ENCODE measurements at regions not wholly inside any gene's neighbourhood (a gene's known extent, or its start where the extent isn't known, plus 50 kb on each side); places are given as distances from the start of the nearest gene placed in this dataset.
"Not testable (repeated sequence)": the region's sequence is repeated elsewhere in the genome, so short reads cannot be mapped to it uniquely, and the experiment has no call there.

DNA sequence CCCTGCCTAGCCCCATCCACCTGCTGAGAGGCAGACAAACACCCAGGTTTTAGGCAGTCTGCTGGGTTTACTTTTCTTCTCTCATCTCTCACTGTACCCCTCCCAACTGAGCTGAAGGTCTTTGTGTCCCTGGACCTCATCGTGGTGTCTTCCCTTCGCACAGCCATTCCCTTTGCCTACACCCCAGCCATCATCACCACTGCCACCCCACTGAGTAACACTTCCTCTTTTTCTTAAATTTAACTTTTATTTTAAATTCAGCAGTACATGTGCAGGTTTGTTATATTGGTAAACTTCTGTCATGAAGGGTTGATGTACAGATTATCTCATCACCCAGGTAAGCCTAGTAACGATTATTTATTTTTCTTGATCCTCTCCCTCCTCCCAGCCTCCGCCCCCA is 188.3 kb upstream of the MON1B start:
- DNase-seq = no peak

DNA sequence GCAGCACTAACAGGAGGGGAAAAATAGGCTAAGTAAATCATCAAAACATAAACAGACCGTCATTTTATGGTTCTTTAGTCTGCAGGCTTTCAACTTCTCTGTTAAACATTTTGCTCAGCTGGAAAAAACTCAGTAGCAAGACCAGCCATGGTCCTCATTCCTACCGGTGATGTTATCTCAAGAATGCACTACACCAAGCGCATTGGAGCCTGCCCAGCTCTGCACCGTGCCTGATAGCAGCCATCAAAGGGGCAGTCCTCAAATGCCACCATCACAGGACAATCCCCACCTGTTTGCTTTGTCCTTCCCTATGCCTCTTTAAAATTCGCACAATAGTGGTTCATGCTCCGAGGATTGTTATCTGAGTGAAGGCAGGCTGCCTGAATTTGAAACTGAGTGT is 181.5 kb upstream of the MON1B start:
- no peak for DNase-seq

DNA sequence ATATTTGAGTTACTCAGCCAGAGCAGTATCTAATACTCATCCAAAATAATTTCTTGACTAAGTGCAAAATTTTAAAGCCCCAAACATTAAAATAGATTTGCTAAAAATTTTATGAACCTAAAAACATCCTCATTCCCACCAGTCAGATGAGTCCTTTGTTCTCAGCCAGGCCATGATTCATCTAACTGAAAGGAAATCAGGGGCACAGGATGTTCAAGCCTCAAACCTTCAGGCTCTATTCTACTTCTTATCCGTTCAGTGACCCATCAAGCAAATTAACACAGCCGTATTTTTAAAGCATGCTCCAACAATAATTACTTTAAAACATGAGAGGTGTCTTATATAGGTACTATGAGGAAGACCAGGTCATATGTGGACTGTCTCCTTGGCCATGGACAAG is 176.5 kb upstream of the MON1B start:
- DNase-seq = no peak

DNA sequence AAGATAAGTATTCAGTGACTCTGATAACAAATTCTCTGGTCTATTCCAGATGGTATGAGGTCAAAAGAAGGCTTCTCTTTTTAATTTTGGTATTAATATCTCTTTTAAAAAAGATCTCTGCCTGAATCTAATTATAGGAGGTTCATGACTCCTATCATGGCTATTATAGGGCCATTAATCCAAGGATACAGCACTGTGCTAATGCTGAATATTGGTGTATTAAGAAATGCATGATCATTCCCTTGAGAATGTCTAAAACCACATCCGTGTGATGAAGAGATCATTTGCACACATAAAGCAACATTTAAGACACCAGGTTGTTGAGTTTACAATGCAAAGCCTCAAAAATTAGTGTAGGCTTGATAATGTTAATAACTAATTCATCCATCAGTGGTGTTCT is 160.4 kb upstream of the MON1B start:
- DNase-seq = no peak

DNA sequence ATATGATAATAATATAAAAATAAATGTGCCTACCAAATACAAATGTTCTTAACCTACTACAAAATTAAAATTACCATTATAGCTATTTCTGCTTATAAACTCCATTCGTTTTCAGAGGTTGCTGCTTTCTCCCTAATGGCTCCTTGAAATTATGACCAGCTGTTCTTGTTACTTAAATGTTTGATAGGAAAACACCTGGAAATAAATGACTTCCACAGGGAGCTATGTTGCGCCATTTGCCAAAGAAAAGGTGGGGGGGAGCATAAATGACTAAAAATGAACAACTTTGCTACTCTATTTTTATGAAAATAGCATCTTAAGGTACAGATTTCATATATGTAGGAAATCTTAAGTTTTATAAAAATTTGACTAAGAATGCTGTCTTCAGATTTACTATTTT is 157.5 kb upstream of the MON1B start:
- DNase-seq = no peak

DNA sequence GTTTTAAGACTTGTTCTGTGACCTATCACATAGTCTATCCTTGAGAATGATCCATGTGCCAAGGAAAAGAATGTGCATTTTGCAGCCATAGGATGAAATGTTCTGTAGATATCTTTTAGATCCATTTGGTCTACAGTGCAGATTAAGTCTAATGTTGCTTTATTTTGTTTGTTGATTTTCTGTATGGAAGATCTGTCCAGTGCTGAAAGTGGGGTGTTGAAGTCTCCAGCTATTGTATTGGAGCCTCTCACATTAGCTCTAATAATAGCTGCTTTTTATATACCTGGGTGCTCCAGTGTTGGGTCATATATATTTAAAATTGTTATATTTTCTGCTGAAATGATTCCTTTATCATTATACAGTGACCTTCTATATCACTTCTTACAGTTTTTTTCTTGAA is 155.6 kb upstream of the MON1B start:
- DNase-seq = no peak

DNA sequence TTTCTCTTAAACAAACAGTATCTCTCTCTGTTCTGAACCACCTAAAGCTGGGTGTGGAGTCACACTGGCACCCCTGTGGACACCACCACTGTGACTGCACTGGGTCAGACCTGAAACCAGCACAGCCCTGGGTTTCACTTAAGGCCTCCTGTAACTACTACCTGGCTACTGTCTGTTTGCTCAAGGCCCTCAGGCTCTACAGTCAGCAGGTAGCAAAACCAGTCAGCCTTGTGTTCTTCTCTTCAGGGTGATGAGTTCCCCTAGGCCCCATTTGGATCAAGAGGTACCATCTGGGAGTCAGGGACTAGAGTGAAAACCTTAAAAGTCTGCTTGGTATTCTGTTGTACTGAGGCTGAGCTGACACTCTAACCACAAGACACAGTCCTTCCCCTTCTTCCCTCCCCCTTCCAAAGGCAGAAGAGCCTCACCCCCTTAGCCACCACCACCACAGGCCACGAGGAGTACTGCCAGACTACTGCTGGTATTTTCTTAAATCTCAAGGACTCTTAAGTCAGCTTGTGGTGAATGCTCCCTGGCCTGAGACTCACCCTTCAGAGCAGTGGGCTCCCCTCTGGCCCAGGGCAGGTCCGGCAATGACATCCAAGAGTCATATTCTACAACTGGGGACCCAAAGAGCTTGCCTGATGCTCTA is 153.2 kb upstream of the MON1B start:
- DNase-seq = no peak

DNA sequence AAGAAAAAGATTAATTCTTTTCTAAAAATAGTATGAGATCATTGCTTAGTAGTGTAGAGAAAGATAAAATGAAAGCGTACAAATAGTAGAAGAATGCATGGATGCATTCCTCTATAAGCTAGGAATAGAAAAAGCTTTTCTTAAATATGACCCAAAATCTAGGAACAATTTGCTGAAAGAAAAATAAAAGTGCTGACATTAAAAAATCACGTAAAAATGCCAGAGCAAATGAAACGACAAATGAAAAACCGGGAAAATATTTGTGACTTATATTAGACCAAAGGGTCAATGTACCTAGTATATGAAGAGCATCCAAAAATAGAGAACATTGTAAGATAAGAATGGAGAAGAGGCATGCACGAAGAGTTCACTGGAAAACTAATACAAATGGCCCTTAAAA is 149.5 kb upstream of the MON1B start:
- no peak for DNase-seq

DNA sequence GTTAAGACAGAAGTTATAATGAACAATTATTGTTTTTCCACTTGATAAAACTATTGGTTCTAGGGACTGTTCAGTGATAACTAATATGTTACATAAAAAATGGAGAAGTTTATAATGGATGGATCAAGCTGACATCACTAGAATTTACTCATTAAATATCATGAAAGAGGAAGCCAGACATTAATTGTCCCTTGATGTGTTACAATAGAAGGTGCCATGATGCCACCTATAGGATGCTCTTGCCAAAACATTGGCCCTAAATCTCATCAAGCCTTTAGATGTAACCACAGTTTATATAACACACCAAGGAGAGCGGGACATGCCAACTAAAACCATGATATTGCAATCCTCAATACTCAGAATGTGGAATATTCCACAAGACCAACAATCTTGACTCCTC is 147.9 kb upstream of the MON1B start:
- DNase-seq = no peak

DNA sequence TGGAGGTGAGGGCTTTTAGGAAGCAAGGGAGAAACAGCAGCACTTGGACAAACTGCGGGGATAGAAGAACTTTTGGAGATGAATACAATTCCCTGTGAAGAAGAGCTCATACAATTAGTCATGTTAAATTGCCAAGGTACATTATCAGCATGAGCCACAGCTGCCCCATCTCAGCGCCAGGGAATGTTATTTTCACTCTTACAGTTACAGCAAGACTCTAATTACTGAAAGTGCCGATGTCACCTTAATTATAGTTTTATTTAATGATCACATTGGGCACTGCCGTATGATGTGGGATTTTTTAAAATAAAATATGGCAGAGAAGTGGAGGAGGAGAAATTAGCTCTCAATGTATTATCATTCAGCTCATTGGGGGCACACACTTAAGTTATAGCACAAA is 144.8 kb upstream of the MON1B start:
- DNase-seq = no peak

DNA sequence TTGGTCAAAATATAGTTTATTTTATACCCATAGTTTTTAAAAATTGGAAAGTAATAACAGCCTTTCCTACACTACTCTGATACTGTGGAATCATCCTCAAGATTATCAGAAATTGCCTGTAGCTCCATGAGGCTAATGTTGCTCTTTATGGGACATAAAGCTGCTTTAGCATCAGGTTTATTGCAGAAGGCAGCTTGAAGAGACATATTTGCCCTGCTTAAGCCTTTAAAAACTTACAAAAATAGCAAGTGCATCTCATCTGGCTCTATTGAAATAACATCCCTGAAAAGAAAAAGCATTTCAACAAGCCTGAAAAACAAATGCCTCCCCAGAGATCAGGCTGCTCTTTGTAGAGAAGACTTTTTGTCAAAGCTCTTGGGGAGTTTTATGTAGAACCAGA is 142.9 kb upstream of the MON1B start:
- no peak for DNase-seq

DNA sequence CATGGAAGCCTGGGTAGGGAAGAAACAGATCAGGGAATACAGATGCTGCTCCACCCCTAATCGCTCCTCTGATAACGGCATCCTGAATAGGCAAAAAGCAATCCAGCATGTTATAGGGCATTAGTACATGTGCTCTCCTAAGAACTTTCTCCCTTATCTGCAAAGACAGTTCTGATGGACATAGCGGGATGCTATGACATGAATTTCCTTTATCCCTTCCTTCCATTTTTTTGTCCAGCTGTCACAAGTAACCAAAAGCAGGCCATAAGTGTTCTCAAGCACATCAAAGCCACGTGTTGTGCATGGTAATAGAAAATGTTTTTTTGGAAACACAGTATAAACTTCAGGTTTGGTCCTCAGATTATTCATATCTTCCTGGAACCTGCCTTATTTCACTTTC is 141.4 kb upstream of the MON1B start:
- DNase-seq = no peak

DNA sequence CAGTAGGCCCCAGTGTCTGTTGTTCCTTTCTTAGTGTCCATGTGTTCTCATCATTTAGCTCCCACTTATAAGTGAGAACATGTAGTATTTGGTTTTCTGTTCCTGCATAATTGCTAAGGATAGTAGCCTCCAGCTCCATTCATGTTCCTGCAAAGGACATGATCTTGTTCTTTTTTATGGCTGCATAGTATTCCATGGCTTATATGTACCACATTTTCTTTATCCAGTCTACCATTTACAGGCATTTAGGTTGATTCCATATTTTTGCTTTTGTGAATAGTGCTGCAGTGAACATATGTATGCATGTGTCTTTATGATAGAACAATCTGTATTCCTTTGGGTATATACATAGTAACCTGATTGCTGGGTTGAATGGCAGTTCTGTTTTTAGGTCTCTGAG is 134.4 kb upstream of the MON1B start:
- DNase-seq = not testable (repeated sequence)

DNA sequence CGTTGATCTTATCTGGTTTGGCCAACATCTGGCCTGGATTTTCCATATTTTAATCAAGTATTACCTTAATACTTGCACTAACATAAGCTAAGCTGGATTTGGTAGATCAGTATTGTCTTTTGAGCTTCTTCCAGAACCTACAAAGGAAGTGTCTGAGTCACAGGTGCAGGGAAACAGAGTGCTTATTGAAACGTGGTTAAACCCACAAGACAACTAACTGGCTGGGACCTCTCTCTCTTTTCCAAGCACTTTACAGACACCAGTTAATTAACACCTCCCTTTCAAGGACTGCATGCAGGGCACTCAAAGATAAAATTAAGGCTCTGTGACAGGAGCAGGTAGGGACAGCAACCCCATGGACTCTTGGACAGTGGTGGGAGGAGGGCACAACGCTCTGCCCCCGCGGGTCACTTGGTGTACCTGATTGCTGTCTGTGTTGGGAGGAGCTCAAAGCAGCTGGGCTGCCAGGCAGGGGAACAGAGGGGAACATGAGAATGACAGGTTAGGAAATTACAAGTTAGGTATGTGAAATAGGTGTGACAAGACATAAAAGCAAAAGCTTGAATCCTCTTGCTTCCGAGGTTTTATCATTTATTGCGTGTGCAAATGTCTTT is 133.7 kb upstream of the MON1B start:
- DNase-seq = no peak

DNA sequence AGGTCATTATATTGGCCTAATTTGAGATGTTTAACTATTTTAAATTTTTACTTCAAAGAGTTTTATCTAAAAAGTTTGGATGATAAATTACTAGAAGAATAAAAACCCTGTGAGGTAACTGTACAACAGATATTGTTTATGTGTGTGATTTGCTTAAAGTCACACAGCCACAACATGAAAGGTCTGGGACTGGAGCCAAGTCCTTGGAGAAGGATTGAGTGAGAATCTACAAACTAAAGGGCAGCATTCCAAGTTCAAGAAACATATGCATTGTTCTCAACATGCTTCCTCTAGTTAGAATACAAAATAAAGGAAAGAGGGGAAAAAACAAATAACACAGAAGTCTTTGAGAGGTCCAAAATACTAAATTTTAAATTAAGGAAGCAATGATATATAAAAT is 131.5 kb upstream of the MON1B start:
- DNase-seq = no peak

DNA sequence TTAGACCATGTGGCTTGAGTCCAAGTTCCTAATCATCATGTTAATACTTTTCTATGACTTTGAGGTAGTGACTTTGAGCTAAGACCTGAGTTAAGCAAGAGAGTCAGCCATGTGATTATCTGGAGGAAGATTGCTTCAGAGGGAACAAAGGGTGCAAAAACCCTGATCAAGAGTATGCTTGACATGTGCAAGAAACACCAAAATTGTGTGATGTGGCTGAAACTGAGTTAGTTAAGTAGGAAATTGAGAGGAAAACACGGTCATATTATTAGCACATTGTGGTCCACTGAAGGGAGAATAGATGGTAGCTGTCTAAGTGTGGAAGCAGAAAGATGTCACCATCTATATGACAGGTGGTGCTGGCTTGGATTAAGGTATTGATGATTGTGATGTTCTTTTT is 130.4 kb upstream of the MON1B start:
- DNase-seq = no peak

DNA sequence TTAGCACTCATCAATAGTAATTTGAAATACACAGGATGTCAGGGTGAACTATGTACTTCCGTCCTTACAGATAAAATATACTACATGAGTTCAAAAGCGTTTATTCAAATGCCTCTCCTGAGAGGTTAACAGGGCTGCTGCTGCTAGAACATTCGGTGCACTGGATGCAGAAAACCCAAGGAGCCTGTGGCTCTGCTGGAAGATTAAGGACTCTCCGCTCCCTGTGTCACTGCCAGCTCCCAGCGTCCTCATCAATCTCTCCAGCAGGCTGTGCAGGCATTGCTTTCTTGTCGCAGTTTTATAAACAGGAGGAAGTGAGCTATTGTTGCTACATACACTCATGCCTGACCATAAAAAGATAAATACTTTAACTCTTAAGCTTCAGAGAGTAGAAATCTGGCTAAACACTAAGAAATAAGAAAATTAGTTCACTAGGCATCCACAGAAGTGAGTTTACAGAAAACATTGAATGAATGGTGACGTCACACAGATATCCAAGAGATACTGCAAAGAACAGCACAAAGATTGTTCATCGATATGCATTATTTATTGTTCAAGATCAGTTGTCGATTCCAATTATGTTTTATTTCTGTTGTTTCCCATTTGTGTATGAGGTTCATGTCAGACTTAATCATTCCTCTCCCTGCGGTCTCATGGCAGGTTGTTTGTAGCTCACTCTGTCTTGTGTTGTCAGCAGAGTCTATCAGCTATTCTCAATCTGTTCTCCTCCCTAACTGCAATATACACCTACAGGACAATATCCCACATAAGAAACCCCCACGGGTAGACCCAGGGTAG is 127.9 kb upstream of the MON1B start:
- no peak for DNase-seq

DNA sequence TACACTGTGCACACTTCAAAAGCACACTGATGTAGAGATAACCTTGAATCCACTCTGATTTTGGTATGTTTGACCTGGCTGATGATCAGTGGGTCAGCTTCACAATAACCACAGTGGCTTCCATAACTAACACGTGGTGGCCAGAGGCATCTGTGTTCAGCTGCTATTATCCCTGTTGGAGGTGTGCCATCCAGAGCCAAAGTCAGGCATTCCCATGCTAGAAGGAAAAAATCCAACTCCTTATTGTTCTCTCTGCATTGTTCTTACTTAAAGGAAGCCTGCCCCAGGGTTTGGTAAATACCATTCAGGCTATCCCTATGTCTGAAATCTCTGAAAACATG is 127.3 kb upstream of the MON1B start:
- no peak for DNase-seq

DNA sequence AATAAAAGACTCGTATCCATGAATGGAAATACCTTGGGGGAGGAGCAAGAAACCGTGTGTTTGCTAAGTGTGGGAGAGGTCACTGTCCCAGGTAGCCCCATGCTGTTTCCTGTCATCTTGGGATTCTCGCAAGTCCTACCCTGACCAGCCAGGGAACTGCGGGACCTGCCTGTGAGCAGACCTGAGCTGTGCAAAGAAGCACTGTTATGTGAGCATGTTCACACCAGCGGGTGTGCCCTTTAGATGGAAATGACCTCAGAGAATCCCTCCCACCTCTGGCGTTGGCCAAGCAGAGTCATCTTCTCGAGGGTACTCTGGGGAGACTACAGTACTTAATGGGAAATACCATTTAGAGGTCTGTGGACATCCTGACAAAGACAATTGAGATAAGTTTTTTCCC is 127.0 kb upstream of the MON1B start:
- no peak for DNase-seq

DNA sequence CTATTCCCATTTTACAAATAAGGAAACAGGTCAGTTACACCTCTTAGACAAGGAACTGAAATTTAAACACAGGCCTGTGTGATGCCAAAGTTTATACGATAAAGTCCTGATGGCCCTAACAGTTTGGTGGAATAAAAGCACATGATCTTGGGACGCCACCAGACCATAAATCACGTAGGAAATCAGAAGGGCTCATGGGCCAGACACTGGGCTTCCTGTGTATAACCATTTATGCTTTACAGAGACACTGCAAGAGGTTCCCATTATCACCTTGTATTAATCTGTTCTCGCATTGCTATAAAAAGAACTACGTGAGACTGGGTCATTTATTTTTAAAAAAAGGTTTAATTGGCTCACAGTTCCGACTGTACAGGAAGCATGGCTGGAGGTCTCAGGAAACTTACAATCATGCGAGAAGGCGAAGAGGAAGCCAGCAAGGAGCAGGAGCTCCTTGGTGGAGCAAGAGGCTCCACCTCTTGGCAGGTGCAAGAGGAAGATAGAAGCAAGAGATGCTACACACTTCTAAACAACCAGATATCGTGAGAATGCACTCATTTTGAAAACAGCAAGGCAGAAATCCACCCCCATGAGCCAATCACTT is 124.0 kb upstream of the MON1B start:
- DNase-seq = no peak

DNA sequence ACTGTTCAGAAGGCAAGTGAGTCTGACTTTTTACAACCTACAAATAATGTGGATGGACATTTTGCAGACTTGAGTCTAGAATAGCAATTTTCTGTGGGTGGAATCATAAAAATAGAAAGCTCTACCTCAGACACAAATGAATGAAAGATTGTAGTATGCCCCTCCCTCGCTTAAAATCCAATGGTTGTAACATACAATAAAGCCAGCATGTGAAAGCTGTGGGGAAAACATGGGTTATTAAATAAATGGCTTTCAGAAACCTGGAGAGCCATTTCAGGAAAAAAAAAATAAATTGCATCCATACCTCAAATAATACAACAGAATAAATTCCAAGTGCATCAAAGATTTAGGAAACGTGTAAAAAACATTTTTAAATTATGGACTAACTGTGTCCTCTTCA is 123.1 kb upstream of the MON1B start:
- DNase-seq = no peak

DNA sequence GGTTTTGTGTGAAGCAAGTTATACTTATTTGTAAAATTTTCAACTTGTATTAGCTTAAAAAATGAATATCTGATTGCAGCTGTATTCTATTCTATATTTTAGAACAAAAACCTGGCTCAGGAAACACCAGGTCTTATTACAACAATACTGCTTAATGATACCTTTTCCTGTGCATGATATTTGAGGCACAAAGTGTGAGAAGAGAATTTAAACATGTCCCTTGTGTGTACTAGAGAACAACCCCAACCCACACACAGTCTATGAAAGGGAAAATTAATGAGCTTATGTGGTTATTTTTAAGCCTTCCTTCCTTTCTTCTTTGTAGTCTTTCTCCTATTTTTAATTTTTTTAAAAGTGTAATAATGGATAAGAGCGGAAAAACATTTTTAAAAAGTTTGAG is 122.6 kb upstream of the MON1B start:
- no peak for DNase-seq

DNA sequence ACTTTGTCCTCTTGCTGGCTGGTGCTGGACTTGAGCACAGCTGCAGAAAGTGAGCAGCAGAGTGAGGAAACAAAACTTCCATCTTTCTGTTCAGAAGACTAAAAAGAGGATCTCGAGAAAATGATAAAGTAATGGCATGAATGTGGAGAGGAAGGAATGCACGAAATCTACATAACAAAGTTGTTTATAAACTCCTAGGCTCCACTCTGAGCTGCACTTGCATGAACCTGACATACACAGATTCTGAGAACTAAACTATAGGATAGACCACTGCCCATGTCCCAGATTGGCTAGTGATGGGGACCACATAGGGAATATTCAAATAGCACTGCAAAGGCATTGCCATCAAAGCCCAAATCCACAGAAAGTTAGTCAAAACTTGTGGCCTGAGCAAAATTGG is 121.1 kb upstream of the MON1B start:
- no peak for DNase-seq

DNA sequence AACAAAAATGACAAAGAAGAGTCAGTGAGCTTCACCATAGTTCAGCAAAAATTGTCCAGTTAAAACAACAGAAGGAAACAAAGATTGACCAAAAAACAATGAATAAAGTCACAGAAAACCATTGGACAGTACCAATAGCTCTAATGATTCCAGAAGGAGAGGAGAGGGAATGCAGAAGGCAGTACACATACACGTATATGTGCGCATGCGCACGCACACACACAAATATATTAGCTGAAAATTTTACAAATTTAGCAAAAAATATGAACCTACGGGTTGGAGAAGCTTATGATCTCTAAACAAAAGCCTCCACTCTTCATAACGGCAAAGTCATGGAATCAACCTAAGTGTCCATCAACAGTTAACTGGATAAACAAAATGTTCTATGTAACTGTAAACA is 120.3 kb upstream of the MON1B start:
- DNase-seq = no peak

All from T1000 (cell line).